HUDEP-2 (cell line): ENCODE measurements at regions not wholly inside any gene's neighbourhood (a gene's known extent, or its start where the extent isn't known, plus 50 kb on each side); places are given as distances from the start of the nearest gene placed in this dataset.

Experiments
- DNase-seq, 76 experiments: peaks; one replicate each; lab custom pipeline; 2025; ENCODE audit not compliant: unreplicated experiment in 76 of 76; lab: John Stamatoyannopoulos, UW

GRCh38 chr20:57953638-57954037 lies 243.8 kb upstream of the PMEPA1 start:
- DNase-seq = no peak

GRCh38 chr20:57952136-57952535 lies 242.3 kb upstream of the PMEPA1 start:
- DNase-seq = no peak

- no peak for DNase-seq
These were observed 241.7 kb upstream of the PMEPA1 start for GRCh38 chr20:57951549-57951948.

- DNase-seq = no peak
These were observed 241.1 kb upstream of the PMEPA1 start for GRCh38 chr20:57950764-57951485.

- no peak for DNase-seq
These were observed 238.6 kb upstream of the PMEPA1 start for GRCh38 chr20:57948180-57948955.

GRCh38 chr20:57947421-57948179 lies 237.8 kb upstream of the PMEPA1 start:
- DNase-seq = no peak

- DNase-seq = no peak
These were observed 236.9 kb upstream of the PMEPA1 start for GRCh38 chr20:57946559-57947315.

- no peak for DNase-seq
These were observed 235.2 kb upstream of the PMEPA1 start for GRCh38 chr20:57944988-57945387.

GRCh38 chr20:57943950-57944349 lies 234.1 kb upstream of the PMEPA1 start:
- no peak for DNase-seq

GRCh38 chr20:57943291-57943690 lies 233.5 kb upstream of the PMEPA1 start:
- DNase-seq = no peak

GRCh38 chr20:57941604-57942381 lies 232.0 kb upstream of the PMEPA1 start:
- DNase-seq = no peak

- DNase-seq = no peak
These were observed 231.2 kb upstream of the PMEPA1 start for GRCh38 chr20:57940868-57941522.

- no peak for DNase-seq
These were observed 230.6 kb upstream of the PMEPA1 start for GRCh38 chr20:57940376-57940775.

- DNase-seq = no peak
These were observed 229.7 kb upstream of the PMEPA1 start for GRCh38 chr20:57939499-57939898.

- DNase-seq = no peak
These were observed 228.6 kb upstream of the PMEPA1 start for GRCh38 chr20:57938158-57939108.

GRCh38 chr20:57936636-57937385 lies 227.0 kb upstream of the PMEPA1 start:
- no peak for DNase-seq

- DNase-seq = no peak
These were observed 225.1 kb upstream of the PMEPA1 start for GRCh38 chr20:57934913-57935312.
